ENCODE measurements at regions not wholly inside any gene's neighbourhood (a gene's known extent, or its start where the extent isn't known, plus 50 kb on each side); places are given as distances from the start of the nearest gene placed in this dataset.

DNA sequence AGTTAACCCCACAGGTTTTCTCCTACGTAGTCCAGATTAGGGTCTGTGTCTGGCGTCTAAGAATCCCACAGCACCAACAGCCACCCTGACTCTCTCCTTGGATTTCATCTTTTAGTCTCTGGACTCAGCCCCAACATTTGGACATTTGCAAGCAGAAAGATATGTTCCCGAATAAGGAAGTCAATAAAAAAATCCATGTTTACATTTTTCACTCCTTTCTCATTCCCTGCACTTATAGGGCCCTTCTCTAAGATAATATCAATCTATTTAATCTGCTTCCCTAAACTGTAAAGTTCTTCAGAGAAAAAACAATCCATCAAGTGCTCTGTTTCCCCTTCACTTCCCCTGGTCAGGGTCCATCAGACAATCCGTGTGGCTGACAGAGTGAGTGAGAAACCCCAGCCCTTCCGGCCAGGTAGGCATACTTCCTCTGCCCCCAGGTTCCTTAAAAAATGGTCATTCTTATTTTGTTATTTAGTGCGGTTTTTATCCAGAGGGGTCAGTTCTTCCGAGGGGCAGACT lies 105.9 kb upstream of the CDC42BPA start:
- TF ChIP-seq, protein P1, sequence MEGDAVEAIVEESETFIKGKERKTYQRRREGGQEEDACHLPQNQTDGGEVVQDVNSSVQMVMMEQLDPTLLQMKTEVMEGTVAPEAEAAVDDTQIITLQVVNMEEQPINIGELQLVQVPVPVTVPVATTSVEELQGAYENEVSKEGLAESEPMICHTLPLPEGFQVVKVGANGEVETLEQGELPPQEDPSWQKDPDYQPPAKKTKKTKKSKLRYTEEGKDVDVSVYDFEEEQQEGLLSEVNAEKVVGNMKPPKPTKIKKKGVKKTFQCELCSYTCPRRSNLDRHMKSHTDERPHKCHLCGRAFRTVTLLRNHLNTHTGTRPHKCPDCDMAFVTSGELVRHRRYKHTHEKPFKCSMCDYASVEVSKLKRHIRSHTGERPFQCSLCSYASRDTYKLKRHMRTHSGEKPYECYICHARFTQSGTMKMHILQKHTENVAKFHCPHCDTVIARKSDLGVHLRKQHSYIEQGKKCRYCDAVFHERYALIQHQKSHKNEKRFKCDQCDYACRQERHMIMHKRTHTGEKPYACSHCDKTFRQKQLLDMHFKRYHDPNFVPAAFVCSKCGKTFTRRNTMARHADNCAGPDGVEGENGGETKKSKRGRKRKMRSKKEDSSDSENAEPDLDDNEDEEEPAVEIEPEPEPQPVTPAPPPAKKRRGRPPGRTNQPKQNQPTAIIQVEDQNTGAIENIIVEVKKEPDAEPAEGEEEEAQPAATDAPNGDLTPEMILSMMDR (conservative IDR thresholded peaks at IDR 0.05) = no peak
- no peak for TF ChIP-seq EZH2 (IDR thresholded peaks at IDR 0.05; ENCODE audit: low read depth)
